Ishikawa (cell line): ENCODE measurements at regions not wholly inside any gene's neighbourhood (a gene's known extent, or its start where the extent isn't known, plus 50 kb on each side); places are given as distances from the start of the nearest gene placed in this dataset.

ENCODE experiments used
- CEBPB ChIP-seq: IDR thresholded peaks from 2 replicates; pipeline ENCODE4 v1.6.1; 2012
- CREB1 ChIP-seq: IDR thresholded peaks from 2 replicates; pipeline ENCODE4 v1.6.1; 2012; ENCODE audit warnings: low read depth
- EGR1 ChIP-seq: IDR thresholded peaks from 2 replicates; pipeline ENCODE4 v1.6.1; 2012
- EP300 ChIP-seq: IDR thresholded peaks from 2 replicates; pipeline ENCODE4 v1.6.1; 2012; ENCODE audit warnings: borderline replicate concordance
- FOXM1 ChIP-seq: IDR thresholded peaks from 2 replicates; pipeline ENCODE4 v1.6.1; 2012; ENCODE audit warnings: low read depth, borderline replicate concordance
- NFIC ChIP-seq: IDR thresholded peaks from 2 replicates; pipeline ENCODE4 v1.6.1; 2012
- RAD21 ChIP-seq: IDR thresholded peaks from 2 replicates; pipeline ENCODE4 v1.6.1; 2012; ENCODE audit warnings: low read depth
- TAF1 ChIP-seq: IDR thresholded peaks from 2 replicates; pipeline ENCODE4 v1.6.1; 2012; ENCODE audit warnings: low read depth, mild to moderate bottlenecking
- TCF12 ChIP-seq: IDR thresholded peaks from 2 replicates; pipeline ENCODE4 v1.6.1; 2012; ENCODE audit warnings: low read depth
- TEAD4 ChIP-seq: IDR thresholded peaks from 2 replicates; pipeline ENCODE4 v1.6.1; 2012
- YY1 ChIP-seq: IDR thresholded peaks from 2 replicates; pipeline ENCODE4 v1.6.1; 2012; ENCODE audit warnings: low read depth
- ZBTB7A ChIP-seq: IDR thresholded peaks from 2 replicates; pipeline ENCODE4 v1.6.1; 2012; ENCODE audit warnings: low read depth
- TF ChIP-seq, protein P1 (sequence below): IDR thresholded peaks from 2 replicates; pipeline ENCODE4 v1.6.1; 2012; ENCODE audit warnings: low read depth, mild to moderate bottlenecking
- TF ChIP-seq, protein P2 (sequence below): IDR thresholded peaks from 2 replicates; pipeline ENCODE4 v1.6.1; 2012
- TF ChIP-seq, protein P3 (sequence below): IDR thresholded peaks from 2 replicates; pipeline ENCODE4 v1.6.1; 2012

DNA sequence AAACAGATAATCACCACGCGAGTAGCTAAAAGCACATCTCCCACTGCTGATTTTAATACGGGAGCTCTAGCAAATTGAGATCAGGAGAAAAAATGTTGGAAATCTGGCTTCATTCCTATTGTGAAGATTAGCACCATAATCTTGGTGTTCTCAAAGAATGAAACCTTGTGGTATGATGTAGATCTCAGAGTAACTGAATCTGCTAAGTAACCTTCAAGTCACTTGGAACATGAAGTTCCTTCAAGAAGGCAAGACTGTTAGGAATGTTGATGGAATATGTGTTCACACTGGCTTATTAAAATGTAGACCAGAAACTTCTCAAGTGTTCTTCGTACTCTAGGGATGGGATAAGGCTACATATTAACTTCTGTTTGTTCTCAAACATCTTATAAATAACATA lies 117.4 kb upstream of the CHRM3 start:
- no peak for TF ChIP-seq CEBPB
- TF ChIP-seq, protein P1, sequence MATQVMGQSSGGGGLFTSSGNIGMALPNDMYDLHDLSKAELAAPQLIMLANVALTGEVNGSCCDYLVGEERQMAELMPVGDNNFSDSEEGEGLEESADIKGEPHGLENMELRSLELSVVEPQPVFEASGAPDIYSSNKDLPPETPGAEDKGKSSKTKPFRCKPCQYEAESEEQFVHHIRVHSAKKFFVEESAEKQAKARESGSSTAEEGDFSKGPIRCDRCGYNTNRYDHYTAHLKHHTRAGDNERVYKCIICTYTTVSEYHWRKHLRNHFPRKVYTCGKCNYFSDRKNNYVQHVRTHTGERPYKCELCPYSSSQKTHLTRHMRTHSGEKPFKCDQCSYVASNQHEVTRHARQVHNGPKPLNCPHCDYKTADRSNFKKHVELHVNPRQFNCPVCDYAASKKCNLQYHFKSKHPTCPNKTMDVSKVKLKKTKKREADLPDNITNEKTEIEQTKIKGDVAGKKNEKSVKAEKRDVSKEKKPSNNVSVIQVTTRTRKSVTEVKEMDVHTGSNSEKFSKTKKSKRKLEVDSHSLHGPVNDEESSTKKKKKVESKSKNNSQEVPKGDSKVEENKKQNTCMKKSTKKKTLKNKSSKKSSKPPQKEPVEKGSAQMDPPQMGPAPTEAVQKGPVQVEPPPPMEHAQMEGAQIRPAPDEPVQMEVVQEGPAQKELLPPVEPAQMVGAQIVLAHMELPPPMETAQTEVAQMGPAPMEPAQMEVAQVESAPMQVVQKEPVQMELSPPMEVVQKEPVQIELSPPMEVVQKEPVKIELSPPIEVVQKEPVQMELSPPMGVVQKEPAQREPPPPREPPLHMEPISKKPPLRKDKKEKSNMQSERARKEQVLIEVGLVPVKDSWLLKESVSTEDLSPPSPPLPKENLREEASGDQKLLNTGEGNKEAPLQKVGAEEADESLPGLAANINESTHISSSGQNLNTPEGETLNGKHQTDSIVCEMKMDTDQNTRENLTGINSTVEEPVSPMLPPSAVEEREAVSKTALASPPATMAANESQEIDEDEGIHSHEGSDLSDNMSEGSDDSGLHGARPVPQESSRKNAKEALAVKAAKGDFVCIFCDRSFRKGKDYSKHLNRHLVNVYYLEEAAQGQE = no peak
- no peak for TF ChIP-seq FOXM1
- TF ChIP-seq YY1 = no peak
- TF ChIP-seq EP300 = no peak
- TF ChIP-seq, protein P2, sequence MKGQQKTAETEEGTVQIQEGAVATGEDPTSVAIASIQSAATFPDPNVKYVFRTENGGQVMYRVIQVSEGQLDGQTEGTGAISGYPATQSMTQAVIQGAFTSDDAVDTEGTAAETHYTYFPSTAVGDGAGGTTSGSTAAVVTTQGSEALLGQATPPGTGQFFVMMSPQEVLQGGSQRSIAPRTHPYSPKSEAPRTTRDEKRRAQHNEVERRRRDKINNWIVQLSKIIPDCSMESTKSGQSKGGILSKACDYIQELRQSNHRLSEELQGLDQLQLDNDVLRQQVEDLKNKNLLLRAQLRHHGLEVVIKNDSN = no peak
- TF ChIP-seq NFIC = no peak
- TF ChIP-seq ZBTB7A = no peak
- TF ChIP-seq RAD21 = no peak
- no peak for TF ChIP-seq TCF12
- no peak for TF ChIP-seq TEAD4
- TF ChIP-seq EGR1 = no peak
- TF ChIP-seq CREB1 = no peak
- TF ChIP-seq TAF1 = no peak
- TF ChIP-seq, protein P3, sequence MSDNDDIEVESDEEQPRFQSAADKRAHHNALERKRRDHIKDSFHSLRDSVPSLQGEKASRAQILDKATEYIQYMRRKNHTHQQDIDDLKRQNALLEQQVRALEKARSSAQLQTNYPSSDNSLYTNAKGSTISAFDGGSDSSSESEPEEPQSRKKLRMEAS = no peak

DNA sequence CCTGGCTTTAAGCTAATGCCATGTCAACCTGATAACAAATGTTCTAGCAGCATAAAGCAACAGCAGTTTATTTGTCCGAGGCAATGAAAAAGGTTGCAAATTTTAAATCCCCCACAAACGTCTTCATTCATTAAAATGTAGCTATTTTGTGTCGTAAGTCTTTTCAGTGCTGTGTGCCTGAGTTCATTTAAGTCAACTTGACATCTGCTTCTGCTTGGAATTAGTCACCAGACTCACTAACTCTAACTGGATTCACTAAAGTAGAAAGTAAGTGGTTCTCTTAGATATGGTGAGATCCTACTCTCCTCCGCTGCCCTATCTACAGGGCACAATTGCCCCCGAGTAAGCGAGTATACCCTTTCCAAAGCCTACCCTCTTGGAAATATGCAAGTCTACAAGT lies 118.4 kb upstream of the CHRM3 start:
- TF ChIP-seq, protein P2 = no peak
- no peak for TF ChIP-seq EP300
- no peak for TF ChIP-seq CEBPB
- no peak for TF ChIP-seq TCF12
- no peak for TF ChIP-seq CREB1
- TF ChIP-seq YY1 = no peak
- no peak for TF ChIP-seq NFIC
- TF ChIP-seq TAF1 = no peak
- no peak for TF ChIP-seq RAD21
- no peak for TF ChIP-seq ZBTB7A
- TF ChIP-seq, protein P3 = no peak

DNA sequence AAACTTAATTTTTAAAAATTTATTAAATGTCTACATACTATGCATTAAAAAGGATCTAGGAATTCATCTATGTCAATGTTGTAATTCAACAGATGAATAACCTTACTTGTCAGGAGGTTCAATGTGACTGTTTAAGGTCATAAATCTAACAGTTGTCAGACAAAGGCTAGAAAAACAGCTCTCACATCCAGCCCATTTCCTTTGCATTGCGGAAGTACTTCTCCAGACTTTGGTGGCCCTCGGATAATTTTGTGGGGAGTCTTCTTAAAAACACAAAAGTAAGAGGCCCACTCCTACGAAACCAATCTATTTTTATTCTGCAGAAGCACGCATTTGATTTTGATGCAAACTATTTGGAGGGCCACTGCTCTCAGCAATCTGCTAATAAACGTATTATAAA lies 122.6 kb upstream of the CHRM3 start:
- TF ChIP-seq YY1 (no peak), EGR1 (no peak), RAD21 (no peak), CREB1 (no peak), NFIC (no peak), TCF12 (no peak), FOXM1 (no peak), CEBPB (no peak), EP300 (no peak), TAF1 (no peak), TEAD4 (no peak), ZBTB7A (no peak)
- TF ChIP-seq, protein P1 = no peak
- TF ChIP-seq, protein P2 = no peak
- TF ChIP-seq, protein P3 = no peak

DNA sequence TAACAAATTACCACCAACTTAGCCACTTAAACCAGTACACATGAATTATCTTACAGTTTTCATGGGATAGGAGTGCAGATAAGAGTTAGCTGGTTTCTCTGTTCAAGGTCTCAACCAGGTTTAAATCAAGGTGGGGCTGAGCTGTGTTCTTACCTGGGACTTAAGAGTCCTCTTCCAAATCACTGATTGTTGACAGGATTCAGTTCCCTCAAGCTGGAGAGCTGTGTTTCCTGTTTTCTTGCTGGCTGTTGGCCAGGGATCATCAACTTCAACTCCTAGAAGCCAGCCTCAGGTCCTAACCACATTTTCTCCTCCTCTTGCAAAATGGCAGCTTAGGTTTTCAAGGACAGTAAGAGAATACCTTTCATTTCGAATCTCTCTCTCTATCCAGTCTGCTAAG lies 123.8 kb upstream of the CHRM3 start:
- TF ChIP-seq RAD21 (no peak), NFIC (no peak), EP300 (no peak), CREB1 (no peak), YY1 (no peak), TCF12 (no peak), CEBPB (no peak), ZBTB7A (no peak), TAF1 (no peak), TEAD4 (no peak), FOXM1 (no peak), EGR1 (no peak)
- TF ChIP-seq, protein P1 = no peak
- TF ChIP-seq, protein P3 = no peak
- TF ChIP-seq, protein P2 = no peak
